Erythroblast (primary cell): ENCODE measurements at regions not wholly inside any gene's neighbourhood (a gene's known extent, or its start where the extent isn't known, plus 50 kb on each side); places are given as distances from the start of the nearest gene placed in this dataset.

Source experiments
- GATA1 ChIP-seq: IDR thresholded peaks from 2 replicates; pipeline ENCODE4 v1.6.1; 2011; ENCODE audit warnings: low read depth, mild to moderate bottlenecking, control low read depth, low read length, moderate library complexity
- POLR2A ChIP-seq: IDR thresholded peaks from 2 replicates; pipeline ENCODE4 v1.6.1; 2011; ENCODE audit warnings: mild to moderate bottlenecking, low read length

- TF ChIP-seq POLR2A (no peak), GATA1 (no peak)
These were observed 120.0 kb downstream of the AQP4 start for GRCh38 chr18:26745288-26746181.
